ENCODE measurements at regions not wholly inside any gene's neighbourhood (a gene's known extent, or its start where the extent isn't known, plus 50 kb on each side); places are given as distances from the start of the nearest gene placed in this dataset.

DNA sequence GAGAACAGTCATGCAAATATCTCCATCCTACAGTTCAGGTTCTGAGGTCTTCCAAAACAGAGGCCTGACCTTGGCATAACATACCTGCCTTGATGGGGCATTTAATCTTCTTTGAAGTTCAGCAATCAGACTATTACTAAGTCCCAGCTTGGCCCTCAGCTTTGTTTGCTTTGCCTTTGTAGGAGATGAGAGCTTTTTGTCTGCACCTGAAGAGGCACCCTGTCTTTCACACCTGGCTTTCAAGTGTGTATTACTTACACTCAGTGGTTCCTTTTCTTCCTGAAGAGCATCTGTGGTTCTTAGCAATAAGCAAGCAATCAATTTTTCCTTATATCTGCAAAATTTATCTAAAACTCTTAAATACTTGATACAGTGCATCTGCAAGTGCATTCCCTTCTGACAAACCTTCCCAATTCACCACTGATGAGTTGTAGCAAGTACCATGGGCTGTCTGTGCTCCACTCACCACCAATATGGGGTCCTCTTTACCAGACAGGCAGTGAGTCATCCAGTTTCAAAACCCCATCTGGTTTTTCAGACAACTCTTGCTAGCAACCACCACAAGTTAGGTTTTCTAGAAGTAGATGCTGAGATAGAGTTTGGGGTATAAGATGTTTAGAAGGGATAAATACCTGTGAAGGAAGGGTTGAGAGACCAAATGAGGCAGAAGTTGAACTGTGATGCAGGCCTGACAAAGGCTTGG is 100.2 kb downstream of the HINT1 start:
- no peaks in the 10 kb centered on the region for H3K4me1 ChIP-seq (replicated peaks in 1 of 2; ENCODE audit: control insufficient read depth in 2 of 2, insufficient read depth in 2 of 2, low read length in 2 of 2)
- no peaks in the 10 kb centered on the region for H3K9me1 ChIP-seq (ENCODE audit: control insufficient read depth, insufficient read depth, low read length)
- no peaks in the 10 kb centered on the region for H3K36me3 ChIP-seq (ENCODE audit: control insufficient read depth, insufficient read depth, low read length)
- in situ Hi-C loops (cut with MboI) = no loop called here
- TF ChIP-seq ZNF707 (CRISPR knock-in tag; conservative IDR thresholded peaks at IDR 0.05) (no peak), ZNF668 (CRISPR knock-in tag; IDR thresholded peaks at IDR 0.05) (no peak), GTF3C2 (IDR thresholded peaks at IDR 0.05; ENCODE audit: borderline replicate concordance, extremely low read depth, insufficient read length) (no peak), CREB3 (tag; conservative IDR thresholded peaks at IDR 0.05; ENCODE audit: low read depth) (no peak), FOXA3 (CRISPR knock-in tag; conservative IDR thresholded peaks at IDR 0.05 in 1 of 2, IDR thresholded peaks at IDR 0.05 in 1 of 2) (no peak), MYBL2 (IDR thresholded peaks at IDR 0.05; ENCODE audit: low read depth) (no peak), MYBL2 (CRISPR knock-in tag; IDR thresholded peaks at IDR 0.05; ENCODE audit: borderline replicate concordance) (no peak), ARID1B (IDR thresholded peaks at IDR 0.05) (no peak), ZZZ3 (IDR thresholded peaks at IDR 0.05) (no peak), CHCHD3 (CRISPR knock-in tag; IDR thresholded peaks at IDR 0.05) (no peak), ZNF507 (tag; conservative IDR thresholded peaks at IDR 0.05) (no peak), NFIX (CRISPR knock-in tag; IDR thresholded peaks at IDR 0.05; ENCODE audit: low read depth) (no peak), NKRF (IDR thresholded peaks at IDR 0.05; ENCODE audit: borderline replicate concordance) (no peak), ZNF717 (CRISPR knock-in tag; IDR thresholded peaks at IDR 0.05) (no peak)
- no TSS peak for BruUV-seq (replicated peaks)
- ChIA-PET POLR2A (interaction anchor here (0.6 kb wide), 1 partner anchor 94 kb away, joined by 3 read pairs; no protein-coding TSS in a partner anchor), CTCF (ENCODE audit: low intra/inter-chr PET ratio) (no interaction called here)
- H3K4me2 ChIP-seq (ENCODE audit: insufficient read depth, low read length) = no peak overlapping the region
- DNase-seq (ENCODE audit: extremely low read depth in 1 of 4, low spot score in 3 of 4) (no peak), FAIRE-seq (no peak), ATAC-seq (no peak)
- no peaks in the 10 kb centered on the region for H3K79me2 ChIP-seq (ENCODE audit: control insufficient read depth, insufficient read depth, low read length)
- no peak overlapping the region for H2AFZ ChIP-seq (ENCODE audit: low read depth, low read length)
- no peak overlapping the region for H3K9ac ChIP-seq (ENCODE audit: insufficient read depth in 1 of 2, low read depth in 2 of 2, low read length in 2 of 2)
- intact Hi-C loops (cut with micrococcal nuclease) = no loop called here
- H3K9me3 ChIP-seq (replicated peaks; ENCODE audit: control insufficient read depth, insufficient read depth, low read depth, low read length) = no peaks in the 10 kb centered on the region
- no peak overlapping the region for H3K27ac ChIP-seq (ENCODE audit: extremely low read depth, low read depth, low read length)
- no peak overlapping the region for H3K4me3 ChIP-seq
- H3K27me3 ChIP-seq (ENCODE audit: control insufficient read depth in 2 of 2, insufficient read depth in 2 of 2, low read length in 2 of 2) = no peaks in the 10 kb centered on the region
- H4K20me1 ChIP-seq (replicated peaks; ENCODE audit: control insufficient read depth, insufficient read depth, low read length) = no peaks in the 10 kb centered on the region
